SKM-1 treated with dmso at 0.1 percent for 144 hours (cell line): ENCODE measurements at regions not wholly inside any gene's neighbourhood (a gene's known extent, or its start where the extent isn't known, plus 50 kb on each side); places are given as distances from the start of the nearest gene placed in this dataset.

ENCODE experiments used
- DNase-seq: peaks from one replicate; lab custom pipeline; 2025; ENCODE audit not compliant: unreplicated experiment; lab: John Stamatoyannopoulos, UW

- no peak for DNase-seq
These were observed 183.4 kb downstream of the RFC3 start for GRCh38 chr13:34001389-34001788.

GRCh38 chr13:34002141-34002540 lies 184.2 kb downstream of the RFC3 start:
- no peak for DNase-seq

GRCh38 chr13:34002924-34003323 lies 185.0 kb downstream of the RFC3 start:
- no peak for DNase-seq

- DNase-seq: no peak
These were observed 185.7 kb downstream of the RFC3 start for GRCh38 chr13:34003656-34004055.

GRCh38 chr13:34004676-34005075 lies 186.7 kb downstream of the RFC3 start:
- DNase-seq: no peak

- no peak for DNase-seq
These were observed 188.1 kb downstream of the RFC3 start for GRCh38 chr13:34006011-34006410.

- DNase-seq: no peak
These were observed 193.7 kb downstream of the RFC3 start for GRCh38 chr13:34011552-34012085.

- DNase-seq: no peak
These were observed 194.4 kb downstream of the RFC3 start for GRCh38 chr13:34012382-34012781.

- no peak for DNase-seq
These were observed 195.1 kb downstream of the RFC3 start for GRCh38 chr13:34013061-34013460.

GRCh38 chr13:34017231-34017630 lies 199.3 kb downstream of the RFC3 start:
- no peak for DNase-seq

GRCh38 chr13:34019870-34020269 lies 201.9 kb downstream of the RFC3 start:
- DNase-seq: no peak

GRCh38 chr13:34020388-34020787 lies 202.4 kb downstream of the RFC3 start:
- DNase-seq: no peak

GRCh38 chr13:34021619-34022018 lies 203.7 kb downstream of the RFC3 start:
- no peak for DNase-seq

GRCh38 chr13:34025746-34026145 lies 207.8 kb downstream of the RFC3 start:
- DNase-seq: no peak

- DNase-seq: no peak
These were observed 208.4 kb downstream of the RFC3 start for GRCh38 chr13:34026308-34026707.

- DNase-seq: no peak
These were observed 210.8 kb downstream of the RFC3 start for GRCh38 chr13:34028496-34029442.

GRCh38 chr13:34030782-34031181 lies 212.8 kb downstream of the RFC3 start:
- DNase-seq: no peak

- DNase-seq: no peak
These were observed 213.7 kb downstream of the RFC3 start for GRCh38 chr13:34031610-34032009.

- no peak for DNase-seq
These were observed 216.5 kb downstream of the RFC3 start for GRCh38 chr13:34034411-34034810.

- DNase-seq: no peak
These were observed 217.2 kb downstream of the RFC3 start for GRCh38 chr13:34035178-34035577.

GRCh38 chr13:34035676-34036325 lies 217.9 kb downstream of the RFC3 start:
- no peak for DNase-seq
